Neutrophil (primary cell): ENCODE measurements at regions not wholly inside any gene's neighbourhood (a gene's known extent, or its start where the extent isn't known, plus 50 kb on each side); places are given as distances from the start of the nearest gene placed in this dataset.

ENCODE experiments used
- H3K27ac ChIP-seq: fragments of 200-600 bp; sonication (generic); 2 replicates; pipeline ENCODE4 v1.5.1; 2016; ENCODE audit warnings: mild to moderate bottlenecking, moderate library complexity
- H3K27me3 ChIP-seq: fragments of 200-600 bp; sonication (generic); 2 replicates; pipeline ENCODE4 v1.6.0; 2016; ENCODE audit warnings: mild to moderate bottlenecking
- H3K36me3 ChIP-seq: fragments of 200-600 bp; sonication (generic); 2 replicates; pipeline ENCODE4 v1.5.1; 2017
- H3K4me1 ChIP-seq, 2 experiments: fragments of 200-600 bp in 1 of 2; sonication (generic) in 1 of 2; 1 replicate in 1 of 2; 2 replicates in 1 of 2; pipeline versions ENCODE4 v1.5.1 to v1.6.1; 2013 to 2016; ENCODE audit warnings: low read depth in 1 of 2, low read length in 1 of 2, mild to moderate bottlenecking in 1 of 2, moderate library complexity in 1 of 2; ENCODE audit not compliant: control insufficient read depth in 1 of 2, insufficient read depth in 1 of 2
- H3K4me3 ChIP-seq, 2 experiments: fragments of 200-600 bp in 1 of 2; sonication (generic) in 1 of 2; 1 replicate in 1 of 2; 2 replicates in 1 of 2; pipeline ENCODE4 v1.5.1; 2013 to 2016; ENCODE audit warnings: low read depth in 1 of 2, low read length in 1 of 2, mild to moderate bottlenecking in 1 of 2, moderate library complexity in 1 of 2
- H3K9me3 ChIP-seq: fragments of 200-600 bp; sonication (generic); 2 replicates; pipeline ENCODE4 v1.5.1; 2016
- TF ChIP-seq, protein P1 (sequence below): fragments of 200-600 bp; sonication (generic); IDR thresholded peaks from 2 replicates; pipeline ENCODE4 v1.5.1; 2016; ENCODE audit warnings: antibody characterized with exemption

DNA sequence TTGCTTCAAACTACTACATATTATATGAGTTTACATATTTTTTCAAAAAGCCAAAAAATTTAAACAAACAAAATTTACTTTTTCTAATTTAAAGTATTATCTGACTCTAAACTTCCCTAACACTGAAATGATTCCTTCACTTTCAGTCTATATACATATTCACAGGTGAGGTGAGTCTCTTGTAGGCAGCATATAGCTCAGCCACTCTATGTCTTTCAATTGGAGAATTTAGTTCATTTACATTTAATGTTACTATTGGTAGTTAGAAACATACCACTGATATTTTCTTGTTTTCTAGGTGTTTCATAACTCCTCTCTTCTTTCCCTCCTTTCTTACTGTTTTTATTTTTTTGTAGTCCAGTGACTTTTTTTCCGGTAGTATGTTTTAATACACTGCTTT is 387.1 kb downstream of the MRPL39 start:
- TF ChIP-seq, protein P1, sequence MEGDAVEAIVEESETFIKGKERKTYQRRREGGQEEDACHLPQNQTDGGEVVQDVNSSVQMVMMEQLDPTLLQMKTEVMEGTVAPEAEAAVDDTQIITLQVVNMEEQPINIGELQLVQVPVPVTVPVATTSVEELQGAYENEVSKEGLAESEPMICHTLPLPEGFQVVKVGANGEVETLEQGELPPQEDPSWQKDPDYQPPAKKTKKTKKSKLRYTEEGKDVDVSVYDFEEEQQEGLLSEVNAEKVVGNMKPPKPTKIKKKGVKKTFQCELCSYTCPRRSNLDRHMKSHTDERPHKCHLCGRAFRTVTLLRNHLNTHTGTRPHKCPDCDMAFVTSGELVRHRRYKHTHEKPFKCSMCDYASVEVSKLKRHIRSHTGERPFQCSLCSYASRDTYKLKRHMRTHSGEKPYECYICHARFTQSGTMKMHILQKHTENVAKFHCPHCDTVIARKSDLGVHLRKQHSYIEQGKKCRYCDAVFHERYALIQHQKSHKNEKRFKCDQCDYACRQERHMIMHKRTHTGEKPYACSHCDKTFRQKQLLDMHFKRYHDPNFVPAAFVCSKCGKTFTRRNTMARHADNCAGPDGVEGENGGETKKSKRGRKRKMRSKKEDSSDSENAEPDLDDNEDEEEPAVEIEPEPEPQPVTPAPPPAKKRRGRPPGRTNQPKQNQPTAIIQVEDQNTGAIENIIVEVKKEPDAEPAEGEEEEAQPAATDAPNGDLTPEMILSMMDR = no peak
- H3K9me3 ChIP-seq = no peaks in the 10 kb centered on the region
- H3K4me1 ChIP-seq = peaks cover 0 to 3% of the 10 kb centered on the region in 2 experiments
- no peaks in the 10 kb centered on the region for H3K27me3 ChIP-seq
- no peak overlapping the region for H3K4me3 ChIP-seq
- H3K36me3 ChIP-seq = no peaks in the 10 kb centered on the region
- no peak overlapping the region for H3K27ac ChIP-seq

DNA sequence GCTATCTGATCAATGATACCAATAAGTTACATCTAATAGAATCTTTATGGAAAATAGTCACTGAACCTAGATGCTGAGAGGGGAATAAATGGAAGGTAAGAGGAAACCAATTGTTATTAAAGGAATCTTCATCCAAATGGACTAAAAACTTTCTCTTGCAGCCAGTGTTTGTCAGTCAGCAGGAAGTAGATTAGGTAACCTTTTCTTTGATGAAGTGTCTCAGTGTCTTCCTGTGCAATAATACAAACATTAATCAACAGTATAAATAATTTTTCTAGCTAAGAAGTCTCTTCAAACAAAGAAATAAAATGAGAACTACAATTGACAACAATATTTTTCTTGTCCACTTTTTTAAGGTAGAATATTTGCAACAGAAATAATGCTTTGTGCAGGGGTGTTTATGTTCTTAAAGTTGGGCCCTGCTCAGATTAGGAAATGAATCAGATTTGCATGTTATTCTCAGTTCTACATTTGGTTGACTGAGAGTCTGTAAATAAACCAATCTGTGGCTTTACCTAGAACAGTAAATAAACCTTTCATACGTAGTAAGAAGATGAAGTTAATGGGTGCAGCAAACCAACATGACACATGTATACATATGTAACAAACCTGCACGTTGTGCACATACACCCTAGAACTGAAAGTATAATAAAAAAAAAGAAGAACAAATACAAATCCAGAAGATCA is 391.4 kb downstream of the MRPL39 start:
- H3K27ac ChIP-seq = no peak overlapping the region
- peaks cover 0 to 3% of the 10 kb centered on the region in 2 experiments for H3K4me1 ChIP-seq
- TF ChIP-seq, protein P1 = no peak
- H3K4me3 ChIP-seq = no peak overlapping the region
- H3K27me3 ChIP-seq = no peaks in the 10 kb centered on the region
- no peaks in the 10 kb centered on the region for H3K36me3 ChIP-seq
- no peaks in the 10 kb centered on the region for H3K9me3 ChIP-seq

DNA sequence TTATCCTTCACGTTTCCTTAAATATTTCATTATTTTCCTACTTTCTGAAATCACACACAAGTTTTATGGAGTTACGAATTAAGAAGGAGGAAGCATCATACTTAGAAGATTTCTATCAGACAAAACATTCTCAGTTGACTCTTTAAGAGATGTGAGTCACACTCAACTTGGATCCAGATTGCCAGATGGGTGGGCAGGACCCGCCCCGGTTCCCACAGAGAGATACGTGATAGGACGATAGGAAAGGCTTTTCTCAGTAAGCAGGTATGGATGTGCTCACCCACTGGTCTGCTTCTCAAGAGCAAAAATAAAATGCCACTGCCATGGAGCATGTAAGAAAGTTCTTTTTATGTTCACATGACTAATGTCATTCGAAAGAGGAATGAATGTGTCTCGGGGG is 392.6 kb downstream of the MRPL39 start:
- no peak overlapping the region for H3K27ac ChIP-seq
- no peaks in the 10 kb centered on the region for H3K9me3 ChIP-seq
- H3K36me3 ChIP-seq = no peaks in the 10 kb centered on the region
- no peak overlapping the region for H3K4me3 ChIP-seq
- H3K4me1 ChIP-seq = peaks cover 0 to 3% of the 10 kb centered on the region in 2 experiments
- TF ChIP-seq, protein P1 = no peak
- no peaks in the 10 kb centered on the region for H3K27me3 ChIP-seq

DNA sequence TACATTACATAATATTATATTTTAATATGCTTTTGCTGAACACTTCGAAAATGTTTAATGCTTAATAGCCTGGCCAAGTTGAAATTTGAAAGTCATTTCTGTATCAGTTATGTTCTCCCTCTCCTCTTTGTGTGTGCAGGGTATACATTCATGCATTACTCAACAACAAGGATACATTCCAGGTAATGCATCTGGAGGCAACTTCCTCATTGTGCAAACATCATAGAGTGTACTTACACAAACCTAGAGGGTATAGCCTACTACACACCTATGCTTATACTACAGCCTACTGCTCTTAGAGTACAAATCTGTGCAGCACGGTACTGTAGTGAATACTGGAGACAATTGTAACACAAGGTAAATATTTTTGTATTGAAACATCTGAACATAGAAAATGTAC is 407.3 kb downstream of the MRPL39 start:
- Histone ChIP-seq H3K9me3 (no peaks in the 10 kb centered on the region), H3K4me1 (peaks cover 0 to 5% of the 10 kb centered on the region in 2 experiments), H3K4me3 (no peak overlapping the region), H3K36me3 (no peaks in the 10 kb centered on the region), H3K27ac (no peak overlapping the region), H3K27me3 (no peaks in the 10 kb centered on the region)
- TF ChIP-seq, protein P1 = no peak

DNA sequence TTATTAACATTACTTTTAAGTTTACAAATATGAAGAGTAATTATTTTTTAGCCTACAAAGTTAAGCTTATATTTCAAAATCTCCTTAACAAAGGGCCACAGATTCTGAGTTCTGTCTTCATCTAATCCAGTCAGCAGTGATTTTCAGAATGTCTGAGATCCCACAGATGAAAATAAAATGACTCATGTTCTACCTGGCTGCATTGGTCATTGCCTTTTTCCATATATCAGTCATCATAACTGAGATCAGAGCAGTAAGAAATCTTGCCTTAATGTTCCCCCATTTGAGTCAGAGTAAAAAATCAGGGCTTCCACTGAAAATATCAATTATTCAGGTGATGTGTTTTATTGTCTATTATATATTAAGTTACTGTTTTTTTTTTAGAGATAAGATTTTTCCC is 416.1 kb downstream of the MRPL39 start:
- Histone ChIP-seq H3K27me3 (no peaks in the 10 kb centered on the region), H3K9me3 (no peaks in the 10 kb centered on the region)

More for the DNA sequence above, 416.1 kb downstream of the MRPL39 start:
- TF ChIP-seq, protein P1 = no peak
- Histone ChIP-seq H3K36me3 (no peaks in the 10 kb centered on the region), H3K4me3 (no peak overlapping the region), H3K4me1 (no peaks in the 10 kb centered on the region), H3K27ac (no peak overlapping the region)
